ENCODE measurements at regions not wholly inside any gene's neighbourhood (a gene's known extent, or its start where the extent isn't known, plus 50 kb on each side); places are given as distances from the start of the nearest gene placed in this dataset.

GRCh38 chr4:124869961-124870495 lies 157.5 kb upstream of the ANKRD50 start (continued):
- no peak for TF ChIP-seq CHD7 (IDR thresholded peaks at IDR 0.05; ENCODE audit: insufficient replicate concordance, low read length)
- no peak for TF ChIP-seq MAFK (IDR thresholded peaks at IDR 0.05; ENCODE audit: low read depth, low read length)
- no peak for TF ChIP-seq SIN3A (conservative IDR thresholded peaks at IDR 0.05 in 1 of 2, IDR thresholded peaks at IDR 0.05 in 1 of 2; ENCODE audit: low read depth in 1 of 2, low read length in 2 of 2)
- no peak for TF ChIP-seq SP2 (IDR thresholded peaks at IDR 0.05; ENCODE audit: low read length)
- TF ChIP-seq CHD2 (IDR thresholded peaks at IDR 0.05; ENCODE audit: low read length): no peak

All from H1 (cell line).